Keratinocyte (primary cell): ENCODE measurements at regions not wholly inside any gene's neighbourhood (a gene's known extent, or its start where the extent isn't known, plus 50 kb on each side); places are given as distances from the start of the nearest gene placed in this dataset.

Experiments
- DNase-seq: peaks from one replicate; pipeline ENCODE4 v3.0.0-alpha.2; 2011; ENCODE audit warnings: low read depth, missing footprints, low spot score
- FAIRE-seq: peaks from 2 replicates; lab custom pipeline; 2011; peaks lifted over from hg19 to GRCh38; lab: Jason Lieb, UNC
- H2AFZ ChIP-seq: 2 replicates; pipeline ENCODE4 v1.6.0; 2012; ENCODE audit warnings: low read length, control low read depth, inconsistent platforms; ENCODE audit not compliant: control insufficient read depth
- H3K27ac ChIP-seq: 2 replicates; pipeline ENCODE4 v1.5.1; 2011; ENCODE audit warnings: low read length; ENCODE audit not compliant: control insufficient read depth, insufficient read depth
- H3K27me3 ChIP-seq: 3 replicates; pipeline ENCODE4 v1.6.0; 2011; ENCODE audit warnings: low read length; ENCODE audit not compliant: control insufficient read depth, insufficient read depth; ENCODE audit errors: extremely low read depth
- H3K36me3 ChIP-seq, 2 experiments: 2 replicates in 1 of 2; 3 replicates in 1 of 2; pipeline ENCODE4 v1.5.1; 2011; ENCODE audit warnings: low read length in 2 of 2, mild to moderate bottlenecking in 1 of 2; ENCODE audit not compliant: control insufficient read depth in 2 of 2, insufficient read depth in 2 of 2; ENCODE audit errors: extremely low read depth in 1 of 2
- H3K4me1 ChIP-seq: 3 replicates; pipeline ENCODE4 v1.5.1; 2011; ENCODE audit warnings: low read length; ENCODE audit not compliant: control insufficient read depth, insufficient read depth; ENCODE audit errors: extremely low read depth
- H3K4me2 ChIP-seq: 3 replicates; pipeline ENCODE4 v1.6.0; 2011; ENCODE audit warnings: low read depth, low read length; ENCODE audit not compliant: control insufficient read depth, insufficient read depth; ENCODE audit errors: extremely low read depth
- H3K4me3 ChIP-seq, 3 experiments: fragments of 200-600 bp in 1 of 3; sonication (generic) in 1 of 3; 2 replicates in 2 of 3; 3 replicates in 1 of 3; pipeline ENCODE4 v1.5.1; 2011 to 2016; ENCODE audit warnings: low read length in 3 of 3, mild to moderate bottlenecking in 3 of 3, control low read depth in 2 of 3, inconsistent platforms in 1 of 3, low read depth in 1 of 3, mixed read lengths in 1 of 3, mixed run types in 1 of 3, moderate library complexity in 1 of 3; ENCODE audit not compliant: control insufficient read depth in 2 of 3, insufficient read depth in 2 of 3; ENCODE audit errors: extremely low read depth in 1 of 3
- H3K79me2 ChIP-seq: 2 replicates; pipeline ENCODE4 v1.6.0; 2012; ENCODE audit warnings: low read length; ENCODE audit not compliant: control insufficient read depth, insufficient read depth
- H3K9ac ChIP-seq: 3 replicates; pipeline ENCODE4 v1.6.0; 2011; ENCODE audit warnings: low read length; ENCODE audit not compliant: control insufficient read depth, insufficient read depth; ENCODE audit errors: extremely low read depth
- H3K9me1 ChIP-seq: 3 replicates; pipeline ENCODE4 v1.6.0; 2011; ENCODE audit warnings: low read length; ENCODE audit not compliant: control insufficient read depth, insufficient read depth; ENCODE audit errors: extremely low read depth
- H3K9me3 ChIP-seq: 2 replicates; pipeline ENCODE4 v1.5.1; 2012; ENCODE audit warnings: low read depth, low read length; ENCODE audit not compliant: control insufficient read depth
- H4K20me1 ChIP-seq: 3 replicates; pipeline ENCODE4 v1.6.0; 2011; ENCODE audit warnings: low read length; ENCODE audit not compliant: control insufficient read depth, insufficient read depth; ENCODE audit errors: extremely low read depth
- CTCF ChIP-seq, 3 experiments: IDR thresholded peaks in 1 of 3; conservative IDR thresholded peaks in 1 of 3; optimal IDR thresholded peaks in 1 of 3; 2 replicates in 2 of 3; 3 replicates in 1 of 3; pipeline versions ENCODE3 to v1.5.1; 2011; ENCODE audit warnings: low read length in 3 of 3, mild to moderate bottlenecking in 3 of 3, moderate library complexity in 2 of 3, control low read depth in 1 of 3, inconsistent platforms in 1 of 3; ENCODE audit not compliant: insufficient read depth in 2 of 3; ENCODE audit errors: extremely low read depth in 1 of 3
- EZH2 ChIP-seq: IDR thresholded peaks from one replicate; pipeline ENCODE4 v1.6.1; 2012; ENCODE audit warnings: inconsistent platforms, mild to moderate bottlenecking, low read length, moderate library complexity
- dilution Hi-C: fragments of 300-500 bp; cut with MboI; formaldehyde crosslinking; loops from one replicate; pipeline ENCODE4 v1.7.0; 2020; ENCODE audit warnings: low sequenced_read_pairs; ENCODE audit not compliant: extremely low pct_ligation_motif_present
- small RNA-seq, 3 experiments: library from RNA; depleted of rRNA; stranded (forward); fragments of <200 nt; gene quantifications; one replicate each; pipeline ENCODE3, GENCODE V24; 2012; ENCODE audit warnings: low read depth in 3 of 3, low replicate concordance in 1 of 3; ENCODE audit not compliant: insufficient read length in 3 of 3

- Histone ChIP-seq H4K20me1 (no peaks in the 10 kb centered on the region), H3K9ac (no peak overlapping the region), H3K27me3 (no peaks in the 10 kb centered on the region), H3K4me1 (no peaks in the 10 kb centered on the region), H2AFZ (no peak overlapping the region), H3K4me2 (no peak overlapping the region), H3K79me2 (no peaks in the 10 kb centered on the region), H3K4me3 (no peak overlapping the region), H3K9me1 (no peaks in the 10 kb centered on the region), H3K9me3 (no peaks in the 10 kb centered on the region), H3K27ac (no peak overlapping the region), H3K36me3 (no peaks in the 10 kb centered on the region)
- no peak for TF ChIP-seq EZH2
- no peak for TF ChIP-seq CTCF (optimal IDR thresholded peaks at IDR 0.05 in 1 of 3, IDR thresholded peaks at IDR 0.05 in 1 of 3, conservative IDR thresholded peaks at IDR 0.05 in 1 of 3; ENCODE audit: extremely low read depth in 1 of 3, insufficient read depth in 2 of 3, low read length in 3 of 3)
- dilution Hi-C loops = no loop called here
- FAIRE-seq (no peak), DNase-seq (no peak)
Measured at GRCh38 chr15:25930931-25931330, 67.8 kb upstream of the ATP10A start.

Small RNAs in the stretch of these regions (small RNA-seq; reads per million reads assigned to genes)
- 0 reads per million in 3 experiments for gene RF00554
